Astrocyte (in vitro differentiated cells and primary cell): ENCODE measurements at regions not wholly inside any gene's neighbourhood (a gene's known extent, or its start where the extent isn't known, plus 50 kb on each side); places are given as distances from the start of the nearest gene placed in this dataset.

Source experiments
- DNase-seq: peaks from one replicate; pipeline ENCODE4 v3.0.0-alpha.2; 2010; ENCODE audit warnings: low read depth
- FAIRE-seq: peaks from 2 replicates; lab custom pipeline; 2011; peaks lifted over from hg19 to GRCh38; lab: Jason Lieb, UNC
- H2AFZ ChIP-seq: 2 replicates; pipeline ENCODE4 v1.6.0; 2012; ENCODE audit warnings: low read depth, low read length, inconsistent platforms
- H3K27ac ChIP-seq: 2 replicates; pipeline ENCODE4 v1.5.1; 2011; ENCODE audit warnings: low read depth, low read length, inconsistent platforms
- H3K27me3 ChIP-seq: 2 replicates; pipeline ENCODE4 v1.6.0; 2011; ENCODE audit warnings: low read length, inconsistent platforms; ENCODE audit not compliant: insufficient read depth
- H3K36me3 ChIP-seq: 2 replicates; pipeline ENCODE4 v1.5.1; 2011; ENCODE audit warnings: low read length, inconsistent platforms; ENCODE audit not compliant: insufficient read depth
- H3K4me1 ChIP-seq: 2 replicates; pipeline ENCODE4 v1.5.1; 2011; ENCODE audit warnings: low read length, inconsistent platforms; ENCODE audit not compliant: insufficient read depth
- H3K4me2 ChIP-seq: 2 replicates; pipeline ENCODE4 v1.6.0; 2012; ENCODE audit warnings: low read length, inconsistent platforms
- H3K4me3 ChIP-seq: 2 replicates; pipeline ENCODE4 v1.5.1; 2011; ENCODE audit warnings: low read depth, mild to moderate bottlenecking, low read length, inconsistent platforms; ENCODE audit not compliant: insufficient read depth
- H3K79me2 ChIP-seq: 2 replicates; pipeline ENCODE4 v1.6.0; 2012; ENCODE audit warnings: mild to moderate bottlenecking, low read length, inconsistent platforms; ENCODE audit not compliant: insufficient read depth
- H3K9ac ChIP-seq: 2 replicates; pipeline ENCODE4 v1.6.0; 2012; ENCODE audit warnings: mild to moderate bottlenecking, low read length, inconsistent platforms
- H3K9me3 ChIP-seq: 2 replicates; pipeline ENCODE4 v1.5.1; 2012; ENCODE audit warnings: low read depth, mild to moderate bottlenecking, low read length, inconsistent platforms; ENCODE audit not compliant: insufficient read depth
- H4K20me1 ChIP-seq: 2 replicates; pipeline ENCODE4 v1.6.0; 2012; ENCODE audit warnings: low read length, inconsistent platforms; ENCODE audit not compliant: insufficient read depth
- H3K27ac Mint-ChIP-seq: one replicate; pipeline ENCODE4 v1.8.0; 2021; ENCODE audit warnings: mild to moderate bottlenecking, mixed read lengths; ENCODE audit not compliant: unreplicated experiment
- H3K27me3 Mint-ChIP-seq: one replicate; pipeline ENCODE4 v1.8.0; 2021; ENCODE audit warnings: low read depth, mixed read lengths; ENCODE audit not compliant: unreplicated experiment
- H3K36me3 Mint-ChIP-seq: one replicate; pipeline ENCODE4 v1.8.0; 2021; ENCODE audit warnings: low read depth, mixed read lengths; ENCODE audit not compliant: unreplicated experiment
- H3K4me1 Mint-ChIP-seq: one replicate; pipeline ENCODE4 v1.8.0; 2021; ENCODE audit warnings: low read depth, mixed read lengths; ENCODE audit not compliant: unreplicated experiment
- H3K4me3 Mint-ChIP-seq: one replicate; pipeline ENCODE4 v1.8.0; 2021; ENCODE audit warnings: mild to moderate bottlenecking, moderate library complexity, mixed read lengths; ENCODE audit not compliant: unreplicated experiment
- H3K9me3 Mint-ChIP-seq: one replicate; pipeline ENCODE4 v1.8.0; 2021; ENCODE audit warnings: mild to moderate bottlenecking, mixed read lengths; ENCODE audit not compliant: unreplicated experiment
- EZH2 ChIP-seq: IDR thresholded peaks from 2 replicates; pipeline ENCODE4 v1.6.1; 2012; ENCODE audit warnings: mild to moderate bottlenecking, low read length, inconsistent platforms; ENCODE audit not compliant: insufficient read depth
- TF ChIP-seq, protein P1 (sequence below): IDR thresholded peaks from 2 replicates; pipeline ENCODE4 v1.5.1; 2011; ENCODE audit warnings: low read depth, mild to moderate bottlenecking, inconsistent platforms, low read length, moderate library complexity; ENCODE audit not compliant: insufficient read depth

DNA sequence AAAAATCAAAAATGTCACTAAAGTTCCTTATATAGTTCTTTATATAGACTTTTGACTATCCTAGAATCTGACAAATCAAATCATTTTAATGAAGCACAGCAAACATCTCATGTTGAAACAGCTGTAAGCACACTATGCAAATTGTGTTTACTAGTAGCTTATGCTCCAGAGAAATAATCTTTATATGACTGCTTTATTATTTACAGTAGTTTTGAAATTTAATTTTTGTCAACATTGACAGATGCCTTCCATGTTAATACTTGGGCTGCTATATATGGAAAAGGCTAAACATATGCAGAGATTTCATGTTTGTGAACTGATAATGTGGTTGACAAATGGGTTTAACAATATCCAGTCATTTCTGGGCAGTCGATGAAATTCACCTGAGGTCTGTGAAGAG lies 616.8 kb downstream of the TAFA4 start:
- Histone ChIP-seq H3K4me3 (no peak overlapping the region), H4K20me1 (no peaks in the 10 kb centered on the region), H2AFZ (no peak overlapping the region), H3K9ac (no peak overlapping the region), H3K27me3 (no peaks in the 10 kb centered on the region), H3K4me2 (no peak overlapping the region), H3K9me3 (no peaks in the 10 kb centered on the region), H3K4me1 (no peaks in the 10 kb centered on the region), H3K27ac (no peak overlapping the region), H3K36me3 (no peaks in the 10 kb centered on the region), H3K79me2 (no peaks in the 10 kb centered on the region)
- DNase-seq, result no peak
- FAIRE-seq, result no peak
- Mint-ChIP-seq H3K27me3 (no peaks in the 10 kb centered on the region), H3K4me3 (no peak overlapping the region), H3K36me3 (no peaks in the 10 kb centered on the region), H3K9me3 (peaks cover 10% of the 10 kb centered on the region), H3K27ac (no peak overlapping the region), H3K4me1 (no peaks in the 10 kb centered on the region)
- TF ChIP-seq, protein P1, sequence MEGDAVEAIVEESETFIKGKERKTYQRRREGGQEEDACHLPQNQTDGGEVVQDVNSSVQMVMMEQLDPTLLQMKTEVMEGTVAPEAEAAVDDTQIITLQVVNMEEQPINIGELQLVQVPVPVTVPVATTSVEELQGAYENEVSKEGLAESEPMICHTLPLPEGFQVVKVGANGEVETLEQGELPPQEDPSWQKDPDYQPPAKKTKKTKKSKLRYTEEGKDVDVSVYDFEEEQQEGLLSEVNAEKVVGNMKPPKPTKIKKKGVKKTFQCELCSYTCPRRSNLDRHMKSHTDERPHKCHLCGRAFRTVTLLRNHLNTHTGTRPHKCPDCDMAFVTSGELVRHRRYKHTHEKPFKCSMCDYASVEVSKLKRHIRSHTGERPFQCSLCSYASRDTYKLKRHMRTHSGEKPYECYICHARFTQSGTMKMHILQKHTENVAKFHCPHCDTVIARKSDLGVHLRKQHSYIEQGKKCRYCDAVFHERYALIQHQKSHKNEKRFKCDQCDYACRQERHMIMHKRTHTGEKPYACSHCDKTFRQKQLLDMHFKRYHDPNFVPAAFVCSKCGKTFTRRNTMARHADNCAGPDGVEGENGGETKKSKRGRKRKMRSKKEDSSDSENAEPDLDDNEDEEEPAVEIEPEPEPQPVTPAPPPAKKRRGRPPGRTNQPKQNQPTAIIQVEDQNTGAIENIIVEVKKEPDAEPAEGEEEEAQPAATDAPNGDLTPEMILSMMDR, result no peak
- no peak for TF ChIP-seq EZH2

DNA sequence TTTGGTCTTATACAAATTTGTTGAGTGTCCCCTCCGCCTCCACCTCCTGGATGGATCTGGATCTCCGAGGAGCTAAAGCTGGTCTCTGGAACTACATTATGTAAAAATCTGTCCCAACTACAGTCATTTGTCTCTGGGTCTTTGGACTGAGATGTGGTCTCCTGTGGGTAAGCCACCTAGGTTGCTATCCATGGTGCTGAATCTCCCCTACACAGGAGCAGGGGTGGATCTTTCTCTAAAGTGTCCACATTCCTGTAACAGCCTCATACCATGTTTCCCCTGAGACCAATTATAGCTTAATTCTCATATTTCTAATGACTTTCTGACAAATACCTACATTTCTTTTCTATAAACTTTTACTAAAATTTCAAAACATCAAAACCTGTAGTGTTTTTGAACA lies 625.8 kb downstream of the TAFA4 start:
- Mint-ChIP-seq H3K36me3 (no peaks in the 10 kb centered on the region), H3K27me3 (no peaks in the 10 kb centered on the region), H3K4me1 (peaks cover 4% of the 10 kb centered on the region), H3K4me3 (no peak overlapping the region), H3K9me3 (peaks cover 3% of the 10 kb centered on the region), H3K27ac (no peak overlapping the region)
- Histone ChIP-seq H3K4me3 (no peak overlapping the region), H3K9me3 (peaks cover 2% of the 10 kb centered on the region), H3K4me1 (no peaks in the 10 kb centered on the region), H3K27me3 (no peaks in the 10 kb centered on the region), H3K9ac (no peak overlapping the region), H3K36me3 (no peaks in the 10 kb centered on the region), H4K20me1 (no peaks in the 10 kb centered on the region), H3K79me2 (no peaks in the 10 kb centered on the region), H3K4me2 (no peak overlapping the region), H2AFZ (no peak overlapping the region), H3K27ac (no peak overlapping the region)
- TF ChIP-seq, protein P1, result no peak
- no peak for TF ChIP-seq EZH2
- no peak for FAIRE-seq
- DNase-seq, result no peak

DNA sequence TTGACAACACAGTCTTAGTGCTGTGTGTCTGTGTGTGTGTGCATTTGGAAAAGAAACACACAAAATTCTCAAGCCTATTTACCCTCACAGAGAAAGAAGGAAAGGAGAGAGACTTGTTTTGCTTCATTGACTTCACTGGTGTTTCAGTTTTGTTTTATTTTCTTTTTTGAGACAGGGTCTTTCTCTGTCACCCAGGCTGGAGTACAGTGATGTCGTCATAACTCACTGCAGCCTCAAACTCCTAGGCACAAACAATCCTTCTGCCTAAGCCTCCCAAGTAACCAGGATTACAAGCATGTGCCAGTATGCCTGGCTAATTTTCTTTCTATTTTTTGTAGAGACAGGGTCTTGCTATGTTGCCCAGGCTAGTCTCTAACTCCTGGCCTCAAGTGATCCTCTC lies 636.9 kb downstream of the TAFA4 start:
- Mint-ChIP-seq H3K36me3 (no peaks in the 10 kb centered on the region), H3K27me3 (no peaks in the 10 kb centered on the region), H3K9me3 (peaks cover 8% of the 10 kb centered on the region), H3K27ac (no peak overlapping the region), H3K4me1 (no peaks in the 10 kb centered on the region), H3K4me3 (no peak overlapping the region)
- Histone ChIP-seq H3K27me3 (no peaks in the 10 kb centered on the region), H4K20me1 (no peaks in the 10 kb centered on the region), H3K79me2 (no peaks in the 10 kb centered on the region), H3K9me3 (no peaks in the 10 kb centered on the region), H3K4me2 (no peak overlapping the region), H3K36me3 (no peaks in the 10 kb centered on the region), H2AFZ (no peak overlapping the region), H3K27ac (no peak overlapping the region), H3K9ac (no peak overlapping the region), H3K4me3 (no peak overlapping the region), H3K4me1 (no peaks in the 10 kb centered on the region)
- TF ChIP-seq, protein P1, result no peak
- TF ChIP-seq EZH2, result no peak
- FAIRE-seq (no peak), DNase-seq (no peak)
